ENCODE measurements at regions not wholly inside any gene's neighbourhood (a gene's known extent, or its start where the extent isn't known, plus 50 kb on each side); places are given as distances from the start of the nearest gene placed in this dataset.

GRCh38 chr1:203931953-203932352 lies 70.6 kb downstream of the SNRPE start:
- TF ChIP-seq EZH2phosphoT487 (IDR thresholded peaks at IDR 0.05) (no peak), EZH2 (IDR thresholded peaks at IDR 0.05) (no peak), CTCF (IDR thresholded peaks at IDR 0.05) (no peak)
- Histone ChIP-seq H3K4me1 (no peaks in the 10 kb centered on the region), H3K9me3 (ENCODE audit: low read depth) (no peaks in the 10 kb centered on the region), H3K79me2 (ENCODE audit: low read depth) (no peaks in the 10 kb centered on the region), H3K27ac (no peak overlapping the region), H3K9ac (no peak overlapping the region), H4K20me1 (ENCODE audit: low read depth) (no peaks in the 10 kb centered on the region), H3K4me3 (no peak overlapping the region), H2AFZ (replicated peaks) (no peak overlapping the region), H3K4me2 (no peak overlapping the region), H3F3A (ENCODE audit: low read depth) (no peaks in the 10 kb centered on the region), H3K27me3 (no peaks in the 10 kb centered on the region), H3K36me3 (no peaks in the 10 kb centered on the region)
- no peaks in the 10 kb centered on the region for H3K27me3 Mint-ChIP-seq (ENCODE audit: insufficient read depth, low read depth)
- H3K4me3 Mint-ChIP-seq: no peak overlapping the region
- DNase-seq (ENCODE audit: low spot score): no peak
- no peaks in the 10 kb centered on the region for H3K4me1 Mint-ChIP-seq
- no peaks in the 10 kb centered on the region for H3K9me3 Mint-ChIP-seq
- H3K27ac Mint-ChIP-seq: no peak overlapping the region
- H3K36me3 Mint-ChIP-seq: no peaks in the 10 kb centered on the region

- no peak for DNase-seq (ENCODE audit: low spot score)
- Histone ChIP-seq H3F3A (ENCODE audit: low read depth) (no peaks in the 10 kb centered on the region), H3K4me2 (no peak overlapping the region), H3K27ac (no peak overlapping the region), H3K4me3 (no peak overlapping the region), H3K4me1 (no peaks in the 10 kb centered on the region), H3K9ac (no peak overlapping the region), H3K36me3 (no peaks in the 10 kb centered on the region), H3K9me3 (ENCODE audit: low read depth) (no peaks in the 10 kb centered on the region), H3K79me2 (ENCODE audit: low read depth) (no peaks in the 10 kb centered on the region), H3K27me3 (no peaks in the 10 kb centered on the region), H2AFZ (replicated peaks) (no peak overlapping the region), H4K20me1 (ENCODE audit: low read depth) (no peaks in the 10 kb centered on the region)
- no peak overlapping the region for H3K4me3 Mint-ChIP-seq
- no peaks in the 10 kb centered on the region for H3K36me3 Mint-ChIP-seq
- TF ChIP-seq CTCF (IDR thresholded peaks at IDR 0.05): no peak
- no peaks in the 10 kb centered on the region for H3K9me3 Mint-ChIP-seq
- H3K4me1 Mint-ChIP-seq: no peaks in the 10 kb centered on the region
- no peak overlapping the region for H3K27ac Mint-ChIP-seq
- no peaks in the 10 kb centered on the region for H3K27me3 Mint-ChIP-seq (ENCODE audit: insufficient read depth, low read depth)
Measured at GRCh38 chr1:203932556-203932955, 71.2 kb downstream of the SNRPE start.

- Mint-ChIP-seq H3K4me3 (no peak overlapping the region), H3K27me3 (ENCODE audit: insufficient read depth, low read depth) (peaks cover 4% of the 10 kb centered on the region), H3K4me1 (no peaks in the 10 kb centered on the region), H3K27ac (no peak overlapping the region), H3K36me3 (no peaks in the 10 kb centered on the region), H3K9me3 (no peaks in the 10 kb centered on the region)
- TF ChIP-seq EZH2 (IDR thresholded peaks at IDR 0.05): no peak
- no peak for TF ChIP-seq EZH2phosphoT487 (IDR thresholded peaks at IDR 0.05)
- TF ChIP-seq CTCF (IDR thresholded peaks at IDR 0.05): no peak
- H3K9me3 ChIP-seq (ENCODE audit: low read depth): no peaks in the 10 kb centered on the region
- H2AFZ ChIP-seq (replicated peaks): no peak overlapping the region
- no peaks in the 10 kb centered on the region for H3K36me3 ChIP-seq
- H3K79me2 ChIP-seq (ENCODE audit: low read depth): no peaks in the 10 kb centered on the region
- no peak for DNase-seq (ENCODE audit: low spot score)
- H3K4me2 ChIP-seq: no peak overlapping the region
- H3F3A ChIP-seq (ENCODE audit: low read depth): no peaks in the 10 kb centered on the region
- H3K4me3 ChIP-seq: no peak overlapping the region
- no peak overlapping the region for H3K27ac ChIP-seq
- H4K20me1 ChIP-seq (ENCODE audit: low read depth): no peaks in the 10 kb centered on the region
- no peak overlapping the region for H3K9ac ChIP-seq
- no peaks in the 10 kb centered on the region for H3K27me3 ChIP-seq
- no peaks in the 10 kb centered on the region for H3K4me1 ChIP-seq
Measured at GRCh38 chr1:203934027-203934426, 72.6 kb downstream of the SNRPE start.

GRCh38 chr1:203934651-203935050 lies 73.3 kb downstream of the SNRPE start:
- H3K9me3 Mint-ChIP-seq: no peaks in the 10 kb centered on the region
- no peak for TF ChIP-seq EZH2phosphoT487 (IDR thresholded peaks at IDR 0.05)
- no peak for TF ChIP-seq EZH2 (IDR thresholded peaks at IDR 0.05)
- no peak for TF ChIP-seq CTCF (IDR thresholded peaks at IDR 0.05)
- Histone ChIP-seq H3K36me3 (no peaks in the 10 kb centered on the region), H3K27ac (no peak overlapping the region), H3K9me3 (ENCODE audit: low read depth) (no peaks in the 10 kb centered on the region), H3K4me1 (no peaks in the 10 kb centered on the region), H3K79me2 (ENCODE audit: low read depth) (no peaks in the 10 kb centered on the region), H3K27me3 (no peaks in the 10 kb centered on the region), H3K9ac (no peak overlapping the region), H3F3A (ENCODE audit: low read depth) (no peaks in the 10 kb centered on the region), H3K4me3 (no peak overlapping the region), H2AFZ (replicated peaks) (no peak overlapping the region), H4K20me1 (ENCODE audit: low read depth) (no peaks in the 10 kb centered on the region), H3K4me2 (no peak overlapping the region)
- no peak overlapping the region for H3K4me3 Mint-ChIP-seq
- no peak for DNase-seq (ENCODE audit: low spot score)
- H3K27me3 Mint-ChIP-seq (ENCODE audit: insufficient read depth, low read depth): peaks cover 4% of the 10 kb centered on the region
- H3K4me1 Mint-ChIP-seq: no peaks in the 10 kb centered on the region
- H3K36me3 Mint-ChIP-seq: no peaks in the 10 kb centered on the region
- H3K27ac Mint-ChIP-seq: no peak overlapping the region
